ENCODE measurements at regions not wholly inside any gene's neighbourhood (a gene's known extent, or its start where the extent isn't known, plus 50 kb on each side); places are given as distances from the start of the nearest gene placed in this dataset.

DNA sequence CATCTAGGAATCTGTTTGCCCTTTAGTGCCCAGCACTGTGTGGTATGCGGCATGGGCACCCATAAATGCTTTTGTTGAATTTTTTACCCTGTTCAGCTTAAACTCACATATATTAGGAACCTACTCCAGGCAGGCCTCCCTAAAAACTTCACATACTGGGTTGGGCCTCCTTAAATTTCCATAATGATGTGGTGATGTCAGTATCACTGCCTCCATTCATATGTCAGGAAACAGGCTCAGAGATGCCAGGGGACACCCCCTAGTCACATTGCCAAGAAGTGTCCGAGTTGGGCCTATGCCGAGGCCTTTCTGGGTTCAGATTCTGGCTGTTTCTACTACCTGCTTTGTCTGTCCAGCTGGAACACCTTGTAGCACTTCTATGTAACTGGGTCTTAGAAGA lies 55.7 kb upstream of the RUNX3 start:
- H3K27me3 ChIP-seq: no peaks in the 10 kb centered on the region
- no peaks in the 10 kb centered on the region for H3K4me1 ChIP-seq
- no peak overlapping the region for H3K4me3 ChIP-seq
- H3K36me3 ChIP-seq: no peaks in the 10 kb centered on the region
- no peak overlapping the region for H3K27ac ChIP-seq
- H3K9me3 ChIP-seq: no peaks in the 10 kb centered on the region
- intact Hi-C loops (cut with DNase I): no loop called here
- TF ChIP-seq, protein P1, sequence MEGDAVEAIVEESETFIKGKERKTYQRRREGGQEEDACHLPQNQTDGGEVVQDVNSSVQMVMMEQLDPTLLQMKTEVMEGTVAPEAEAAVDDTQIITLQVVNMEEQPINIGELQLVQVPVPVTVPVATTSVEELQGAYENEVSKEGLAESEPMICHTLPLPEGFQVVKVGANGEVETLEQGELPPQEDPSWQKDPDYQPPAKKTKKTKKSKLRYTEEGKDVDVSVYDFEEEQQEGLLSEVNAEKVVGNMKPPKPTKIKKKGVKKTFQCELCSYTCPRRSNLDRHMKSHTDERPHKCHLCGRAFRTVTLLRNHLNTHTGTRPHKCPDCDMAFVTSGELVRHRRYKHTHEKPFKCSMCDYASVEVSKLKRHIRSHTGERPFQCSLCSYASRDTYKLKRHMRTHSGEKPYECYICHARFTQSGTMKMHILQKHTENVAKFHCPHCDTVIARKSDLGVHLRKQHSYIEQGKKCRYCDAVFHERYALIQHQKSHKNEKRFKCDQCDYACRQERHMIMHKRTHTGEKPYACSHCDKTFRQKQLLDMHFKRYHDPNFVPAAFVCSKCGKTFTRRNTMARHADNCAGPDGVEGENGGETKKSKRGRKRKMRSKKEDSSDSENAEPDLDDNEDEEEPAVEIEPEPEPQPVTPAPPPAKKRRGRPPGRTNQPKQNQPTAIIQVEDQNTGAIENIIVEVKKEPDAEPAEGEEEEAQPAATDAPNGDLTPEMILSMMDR (IDR thresholded peaks at IDR 0.05): no peak
- TF ChIP-seq POLR2A (IDR thresholded peaks at IDR 0.05) (no peak), POLR2AphosphoS5 (IDR thresholded peaks at IDR 0.05; ENCODE audit: insufficient read depth in 1 of 2, low read depth in 1 of 2) (no peak)
- DNase-seq (ENCODE audit: extremely low spot score in 2 of 2): no peak

DNA sequence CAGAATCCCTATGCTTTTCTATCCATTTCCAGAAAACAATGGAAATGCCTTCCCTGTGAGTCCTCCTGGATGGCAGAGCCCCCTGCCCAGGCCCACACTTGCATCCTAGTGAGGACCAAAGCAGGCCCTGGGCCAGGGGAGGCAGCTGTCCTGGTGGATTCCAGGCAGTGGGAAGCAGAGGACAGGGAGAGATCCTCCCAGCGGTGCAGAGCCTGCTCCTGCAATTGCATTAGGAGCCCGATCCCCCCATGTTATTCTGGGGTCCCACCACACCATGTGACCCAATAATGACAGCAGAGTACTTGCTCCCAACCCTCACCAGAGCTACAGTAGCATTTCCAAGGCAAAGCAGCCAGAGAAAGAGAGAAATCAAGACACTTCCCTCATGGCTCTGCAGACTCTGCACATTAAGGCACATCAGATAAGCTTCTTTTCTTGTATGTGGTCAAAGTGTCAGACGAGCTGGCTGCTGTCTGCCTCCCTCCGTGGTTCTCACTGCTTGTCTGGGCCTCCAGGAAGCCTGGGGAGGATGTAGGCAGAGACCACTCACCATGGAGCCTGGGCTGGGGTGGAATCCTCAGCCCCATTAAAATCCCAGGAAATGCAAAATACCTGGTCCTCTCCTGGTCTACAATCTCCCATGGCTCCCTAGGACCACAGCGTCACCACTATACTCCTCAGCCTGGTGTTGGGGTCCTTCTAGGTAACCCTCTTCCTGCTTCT lies 54.9 kb upstream of the RUNX3 start:
- TF ChIP-seq, protein P1 (IDR thresholded peaks at IDR 0.05): no peak
- TF ChIP-seq POLR2A (IDR thresholded peaks at IDR 0.05) (no peak), POLR2AphosphoS5 (IDR thresholded peaks at IDR 0.05; ENCODE audit: insufficient read depth in 1 of 2, low read depth in 1 of 2) (no peak)
- Histone ChIP-seq H3K36me3 (no peaks in the 10 kb centered on the region), H3K4me1 (no peaks in the 10 kb centered on the region), H3K9me3 (no peaks in the 10 kb centered on the region), H3K27ac (no peak overlapping the region), H3K27me3 (no peaks in the 10 kb centered on the region), H3K4me3 (no peak overlapping the region)
- intact Hi-C loops (cut with DNase I): no loop called here
- no peak for DNase-seq (ENCODE audit: extremely low spot score in 2 of 2)

GRCh38 chr1:24984300-24984699 lies 54.2 kb upstream of the RUNX3 start:
- TF ChIP-seq POLR2AphosphoS5 (IDR thresholded peaks at IDR 0.05; ENCODE audit: insufficient read depth in 1 of 2, low read depth in 1 of 2) (no peak), POLR2A (IDR thresholded peaks at IDR 0.05) (no peak)
- TF ChIP-seq, protein P1 (IDR thresholded peaks at IDR 0.05): no peak
- Histone ChIP-seq H3K9me3 (no peaks in the 10 kb centered on the region), H3K4me1 (no peaks in the 10 kb centered on the region), H3K4me3 (no peak overlapping the region), H3K36me3 (no peaks in the 10 kb centered on the region), H3K27me3 (no peaks in the 10 kb centered on the region), H3K27ac (no peak overlapping the region)
- intact Hi-C loops (cut with DNase I): no loop called here
- DNase-seq (ENCODE audit: extremely low spot score in 2 of 2): no peak

GRCh38 chr1:24983006-24983680 lies 53.1 kb upstream of the RUNX3 start:
- H3K4me3 ChIP-seq: no peak overlapping the region
- no peak overlapping the region for H3K27ac ChIP-seq
- no peaks in the 10 kb centered on the region for H3K4me1 ChIP-seq
- TF ChIP-seq POLR2A (IDR thresholded peaks at IDR 0.05) (no peak), POLR2AphosphoS5 (IDR thresholded peaks at IDR 0.05; ENCODE audit: insufficient read depth in 1 of 2, low read depth in 1 of 2) (no peak)
- TF ChIP-seq, protein P1 (IDR thresholded peaks at IDR 0.05): no peak
- intact Hi-C loops (cut with DNase I): no loop called here
- H3K36me3 ChIP-seq: no peaks in the 10 kb centered on the region
- no peaks in the 10 kb centered on the region for H3K27me3 ChIP-seq
- no peak for DNase-seq (ENCODE audit: extremely low spot score in 2 of 2)
- no peaks in the 10 kb centered on the region for H3K9me3 ChIP-seq

DNA sequence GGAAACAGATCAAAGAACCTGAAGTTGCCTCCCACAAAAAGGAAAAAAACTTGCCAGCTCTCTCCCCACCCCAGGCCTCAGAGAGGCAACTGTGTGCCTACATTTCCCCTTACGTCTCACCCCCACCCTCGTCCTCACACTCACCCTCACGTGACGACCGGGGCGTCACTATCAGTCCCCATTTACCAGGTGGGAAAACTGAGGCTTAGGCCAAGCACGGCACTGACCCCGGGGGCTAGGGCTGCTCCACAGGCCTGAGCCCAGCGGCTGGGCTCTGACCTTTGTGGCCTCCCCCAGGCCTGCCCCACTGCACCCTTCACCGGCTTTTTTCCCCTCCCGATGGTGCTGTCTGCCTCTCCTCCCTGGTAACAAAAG lies 51.5 kb upstream of the RUNX3 start:
- Histone ChIP-seq H3K36me3 (no peaks in the 10 kb centered on the region), H3K9me3 (no peaks in the 10 kb centered on the region), H3K4me3 (no peak overlapping the region), H3K27ac (no peak overlapping the region), H3K4me1 (no peaks in the 10 kb centered on the region), H3K27me3 (no peaks in the 10 kb centered on the region)
- intact Hi-C loops (cut with DNase I): no loop called here
- TF ChIP-seq, protein P1 (IDR thresholded peaks at IDR 0.05): no peak
- TF ChIP-seq POLR2AphosphoS5 (IDR thresholded peaks at IDR 0.05; ENCODE audit: insufficient read depth in 1 of 2, low read depth in 1 of 2) (no peak), POLR2A (IDR thresholded peaks at IDR 0.05) (no peak)
- no peak for DNase-seq (ENCODE audit: extremely low spot score in 2 of 2)
